Neutrophil (primary cell): ENCODE measurements at regions not wholly inside any gene's neighbourhood (a gene's known extent, or its start where the extent isn't known, plus 50 kb on each side); places are given as distances from the start of the nearest gene placed in this dataset.

Source experiments
- H3K27ac ChIP-seq: fragments of 200-600 bp; sonication (generic); 2 replicates; pipeline ENCODE4 v1.5.1; 2016; ENCODE audit warnings: mild to moderate bottlenecking, moderate library complexity
- H3K27me3 ChIP-seq: fragments of 200-600 bp; sonication (generic); 2 replicates; pipeline ENCODE4 v1.6.0; 2016; ENCODE audit warnings: mild to moderate bottlenecking
- H3K36me3 ChIP-seq: fragments of 200-600 bp; sonication (generic); 2 replicates; pipeline ENCODE4 v1.5.1; 2017
- H3K4me1 ChIP-seq, 2 experiments: fragments of 200-600 bp in 1 of 2; sonication (generic) in 1 of 2; 1 replicate in 1 of 2; 2 replicates in 1 of 2; pipeline versions ENCODE4 v1.5.1 to v1.6.1; 2013 to 2016; ENCODE audit warnings: low read depth in 1 of 2, low read length in 1 of 2, mild to moderate bottlenecking in 1 of 2, moderate library complexity in 1 of 2; ENCODE audit not compliant: control insufficient read depth in 1 of 2, insufficient read depth in 1 of 2
- H3K4me3 ChIP-seq, 2 experiments: fragments of 200-600 bp in 1 of 2; sonication (generic) in 1 of 2; 1 replicate in 1 of 2; 2 replicates in 1 of 2; pipeline ENCODE4 v1.5.1; 2013 to 2016; ENCODE audit warnings: low read depth in 1 of 2, low read length in 1 of 2, mild to moderate bottlenecking in 1 of 2, moderate library complexity in 1 of 2
- H3K9me3 ChIP-seq: fragments of 200-600 bp; sonication (generic); 2 replicates; pipeline ENCODE4 v1.5.1; 2016
- CTCF ChIP-seq: fragments of 200-600 bp; sonication (generic); IDR thresholded peaks from 2 replicates; pipeline ENCODE4 v1.5.1; 2016; ENCODE audit warnings: antibody characterized with exemption

DNA sequence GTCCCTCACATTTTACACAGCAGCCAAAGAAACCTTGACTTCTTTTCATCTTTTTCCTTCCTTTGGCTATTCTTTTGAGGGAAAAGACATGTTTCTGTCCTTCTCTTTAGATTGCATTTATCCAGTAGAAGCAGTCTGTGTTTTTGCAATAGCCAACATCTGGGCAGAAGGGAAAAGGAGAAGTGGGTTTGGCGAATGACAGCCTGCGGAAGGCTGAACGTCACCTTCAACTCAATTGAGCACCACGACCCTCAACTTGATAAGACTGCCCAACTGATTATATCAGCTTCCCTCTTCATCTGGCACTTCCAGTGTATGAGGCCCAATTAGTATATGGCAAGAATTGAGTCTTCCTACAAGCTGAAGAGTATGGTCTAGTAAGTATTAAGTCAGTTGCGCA lies 1997.6 kb upstream of the WWC1 start:
- Histone ChIP-seq H3K9me3 (no peaks in the 10 kb centered on the region), H3K27me3 (no peaks in the 10 kb centered on the region), H3K4me3 (no peak overlapping the region), H3K36me3 (no peaks in the 10 kb centered on the region), H3K27ac (no peak overlapping the region), H3K4me1 (no peaks in the 10 kb centered on the region)
- no peak for TF ChIP-seq CTCF

- Histone ChIP-seq H3K9me3 (no peaks in the 10 kb centered on the region), H3K27me3 (no peaks in the 10 kb centered on the region), H3K4me1 (no peaks in the 10 kb centered on the region), H3K27ac (no peak overlapping the region), H3K36me3 (no peaks in the 10 kb centered on the region), H3K4me3 (no peak overlapping the region)
- TF ChIP-seq CTCF: no peak
Measured at GRCh38 chr5:166302166-166302565, 1989.3 kb upstream of the WWC1 start.

DNA sequence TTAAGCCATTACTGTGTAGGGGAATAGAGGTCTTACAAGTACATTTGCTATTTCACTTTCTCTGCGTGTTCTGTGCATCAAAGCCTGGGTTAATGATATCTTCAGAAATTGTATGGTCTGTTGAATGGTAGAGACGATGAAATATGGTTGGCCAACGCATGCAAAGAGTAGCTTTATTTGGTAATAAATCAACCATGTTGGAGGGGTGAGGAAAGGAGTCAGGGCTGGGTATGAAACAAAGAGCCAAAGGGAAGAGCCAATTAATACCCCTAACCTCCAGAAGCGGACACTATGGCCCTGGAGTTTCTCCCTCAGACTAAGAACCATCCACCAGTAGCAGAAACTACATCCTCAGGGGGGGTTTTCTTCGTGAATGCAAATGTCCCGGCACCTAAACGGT lies 1974.0 kb upstream of the WWC1 start:
- H3K27me3 ChIP-seq: no peaks in the 10 kb centered on the region
- H3K4me3 ChIP-seq: no peak overlapping the region
- H3K9me3 ChIP-seq: no peaks in the 10 kb centered on the region
- no peak overlapping the region for H3K27ac ChIP-seq
- no peaks in the 10 kb centered on the region for H3K4me1 ChIP-seq
- no peaks in the 10 kb centered on the region for H3K36me3 ChIP-seq
- TF ChIP-seq CTCF: no peak

DNA sequence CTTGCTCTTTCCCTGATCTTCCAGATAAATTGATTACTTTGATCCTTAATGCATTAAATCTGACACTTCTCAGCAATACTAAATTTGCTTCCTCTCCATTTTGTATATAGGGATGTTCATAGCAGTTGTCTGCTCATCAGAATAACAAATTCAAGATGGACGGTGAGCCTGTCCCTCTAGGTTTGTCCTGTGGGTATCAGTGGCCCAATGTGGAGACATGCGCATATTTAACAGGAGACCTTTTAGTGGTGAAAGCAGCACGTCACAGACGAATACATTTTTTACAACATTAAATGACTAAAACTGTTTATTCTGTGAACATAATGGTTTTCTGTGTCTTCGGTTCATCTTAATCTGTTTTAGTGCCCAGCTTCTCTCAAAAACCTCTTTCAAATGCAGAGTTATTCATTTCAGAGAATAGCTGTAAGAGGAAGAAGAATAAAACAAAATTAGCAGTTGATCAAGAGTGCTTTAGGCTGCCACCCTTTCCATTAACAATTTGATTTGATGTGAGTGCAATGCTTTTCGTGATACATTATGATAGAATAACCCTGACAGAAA lies 1970.4 kb upstream of the WWC1 start:
- no peak overlapping the region for H3K27ac ChIP-seq
- no peaks in the 10 kb centered on the region for H3K27me3 ChIP-seq
- H3K4me1 ChIP-seq: no peaks in the 10 kb centered on the region
- H3K9me3 ChIP-seq: no peaks in the 10 kb centered on the region
- H3K36me3 ChIP-seq: no peaks in the 10 kb centered on the region
- no peak for TF ChIP-seq CTCF
- H3K4me3 ChIP-seq: no peak overlapping the region

GRCh38 chr5:166324372-166324771 lies 1967.1 kb upstream of the WWC1 start:
- no peaks in the 10 kb centered on the region for H3K36me3 ChIP-seq
- H3K9me3 ChIP-seq: no peaks in the 10 kb centered on the region
- no peak overlapping the region for H3K27ac ChIP-seq
- H3K4me1 ChIP-seq: no peaks in the 10 kb centered on the region
- no peaks in the 10 kb centered on the region for H3K27me3 ChIP-seq
- no peak for TF ChIP-seq CTCF
- no peak overlapping the region for H3K4me3 ChIP-seq
